IPS-20b (cell line): ENCODE measurements at regions not wholly inside any gene's neighbourhood (a gene's known extent, or its start where the extent isn't known, plus 50 kb on each side); places are given as distances from the start of the nearest gene placed in this dataset.
A peak's percentile ranks its signal among the peaks of the same experiment; 100 is the strongest.
"Not testable (repeated sequence)": the region's sequence is repeated elsewhere in the genome, so short reads cannot be mapped to it uniquely, and the experiment has no call there.

Source experiments
- H3K27ac ChIP-seq: one replicate; pipeline ENCODE4 v1.5.1; 2013; ENCODE audit warnings: low read length
- H3K27me3 ChIP-seq: 2 replicates; pipeline ENCODE4 v1.6.1; 2013; ENCODE audit warnings: mild to moderate bottlenecking, low read length, inconsistent platforms; ENCODE audit not compliant: insufficient read depth
- H3K36me3 ChIP-seq: 2 replicates; pipeline ENCODE4 v1.6.1; 2013; ENCODE audit warnings: low read depth, mild to moderate bottlenecking, inconsistent platforms, low read length, moderate library complexity; ENCODE audit not compliant: insufficient read depth
- H3K4me1 ChIP-seq: 2 replicates; pipeline ENCODE4 v1.6.1; 2013; ENCODE audit warnings: mild to moderate bottlenecking, control low read depth, inconsistent platforms, low read length, moderate library complexity; ENCODE audit not compliant: insufficient read depth
- H3K4me3 ChIP-seq: 2 replicates; pipeline ENCODE4 v1.5.1; 2013; ENCODE audit warnings: mild to moderate bottlenecking, low read length, inconsistent platforms
- H3K9ac ChIP-seq: 2 replicates; pipeline ENCODE4 v1.6.1; 2013; ENCODE audit warnings: low read depth, mild to moderate bottlenecking, inconsistent platforms, low read length, moderate library complexity
- H3K9me3 ChIP-seq: 2 replicates; pipeline ENCODE4 v1.6.1; 2013; ENCODE audit warnings: mild to moderate bottlenecking, low read depth, low read length, inconsistent platforms; ENCODE audit not compliant: insufficient read depth

DNA sequence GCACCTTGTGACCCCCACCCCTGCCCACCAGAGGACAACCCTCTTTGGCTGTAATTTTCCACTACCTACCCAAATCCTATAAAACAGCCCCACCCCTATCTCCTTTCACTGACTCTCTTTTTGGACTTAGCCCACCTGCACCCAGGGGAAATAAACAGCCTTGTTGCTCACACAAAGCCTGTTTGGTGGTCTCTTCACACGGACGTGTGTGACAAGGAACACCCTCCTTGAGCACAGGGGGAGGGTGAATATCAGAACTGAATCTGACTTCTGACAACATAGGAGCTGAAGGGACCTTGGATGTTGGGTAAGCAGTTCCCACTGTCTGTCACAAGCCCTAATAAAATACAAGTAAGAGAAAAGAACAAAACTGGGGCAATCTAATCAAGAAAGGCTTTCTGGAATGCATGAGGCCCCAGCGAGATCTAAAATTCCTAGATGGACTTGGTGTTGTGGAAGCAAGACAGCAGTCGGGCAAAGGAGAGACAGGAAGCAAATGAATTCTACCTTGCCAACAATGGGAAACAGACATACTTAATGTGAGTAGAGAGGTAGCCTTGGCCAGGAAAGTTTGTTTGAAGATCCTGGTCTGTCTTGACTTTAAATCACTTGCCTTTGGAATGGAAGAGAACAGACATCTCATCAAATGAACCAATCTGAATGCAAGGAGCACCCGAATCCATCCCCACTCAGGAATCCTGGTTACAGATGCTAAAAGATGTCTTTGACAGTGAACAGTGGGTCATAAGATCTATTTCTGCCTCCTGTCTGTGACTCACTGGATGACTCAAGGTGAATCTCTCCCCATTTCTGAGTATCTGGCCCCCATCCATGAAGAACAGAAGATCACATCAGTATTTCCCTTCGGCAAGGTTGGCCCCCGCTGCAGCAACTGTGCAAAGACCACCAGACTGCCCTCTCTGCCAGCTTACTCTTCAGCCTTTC, 53.3 kb downstream of the OLFML3 start:
- peak overlapping the region; percentile 87 for H3K27ac ChIP-seq
- H3K9ac ChIP-seq = peak overlapping the region; percentile 70
- peak overlapping the region; percentile 64 for H3K4me3 ChIP-seq
- no peaks in the 10 kb centered on the region for H3K27me3 ChIP-seq
- no peaks in the 10 kb centered on the region for H3K9me3 ChIP-seq
- H3K36me3 ChIP-seq = no peaks in the 10 kb centered on the region
- peaks cover 48% of the 10 kb centered on the region for H3K4me1 ChIP-seq

DNA sequence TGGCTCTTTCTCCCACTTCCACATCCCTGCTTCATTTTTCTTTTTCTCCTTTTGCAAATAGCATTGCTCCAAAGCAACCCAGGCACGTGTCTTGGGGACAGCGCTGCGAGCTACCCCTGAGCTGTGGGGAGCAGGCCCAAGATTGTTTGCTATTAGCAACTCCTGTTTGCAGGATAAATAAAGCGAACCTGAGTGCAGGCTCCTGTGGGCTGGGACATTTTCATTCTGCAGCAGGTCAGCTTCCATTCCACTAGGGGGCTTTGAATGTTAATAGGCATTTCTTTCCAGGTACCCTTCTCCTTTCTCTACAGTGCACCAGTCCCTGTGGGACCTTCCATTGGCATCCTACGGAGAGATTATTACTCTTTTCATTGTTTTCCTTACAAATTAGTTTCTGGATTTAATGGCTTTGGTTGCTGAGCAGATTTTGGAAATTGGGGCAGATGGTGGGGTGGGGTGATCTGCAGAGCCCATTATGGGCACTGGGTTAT, 54.0 kb downstream of the OLFML3 start:
- Histone ChIP-seq H3K9ac (peak overlapping the region; percentile 70), H3K27me3 (no peaks in the 10 kb centered on the region), H3K36me3 (no peaks in the 10 kb centered on the region), H3K9me3 (no peaks in the 10 kb centered on the region), H3K4me1 (peaks cover 56% of the 10 kb centered on the region), H3K27ac (peak overlapping the region; percentile 87), H3K4me3 (peak overlapping the region; percentile 64)

DNA sequence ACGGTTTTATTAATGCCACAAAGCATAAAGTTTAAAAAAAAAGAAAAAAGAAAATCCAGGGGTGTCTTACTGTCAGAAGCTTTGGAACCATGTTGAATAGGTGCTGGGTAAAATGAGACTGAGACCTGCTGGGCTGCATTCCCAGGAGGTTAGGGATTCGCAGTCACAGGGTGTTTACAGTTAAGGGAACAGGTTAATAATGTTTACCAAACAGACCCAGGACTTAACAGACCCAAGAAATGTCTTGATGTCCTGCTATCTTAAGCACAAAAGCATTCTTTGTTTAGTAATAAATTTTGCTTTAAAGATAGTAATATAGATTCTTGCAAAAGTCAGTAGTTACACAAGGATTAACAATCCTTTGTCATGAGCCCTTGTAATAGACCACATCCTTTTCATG, 54.7 kb downstream of the OLFML3 start:
- Histone ChIP-seq H3K4me3 (peak overlapping the region; percentile 59), H3K4me1 (peaks cover 61% of the 10 kb centered on the region), H3K9me3 (no peaks in the 10 kb centered on the region)

DNA sequence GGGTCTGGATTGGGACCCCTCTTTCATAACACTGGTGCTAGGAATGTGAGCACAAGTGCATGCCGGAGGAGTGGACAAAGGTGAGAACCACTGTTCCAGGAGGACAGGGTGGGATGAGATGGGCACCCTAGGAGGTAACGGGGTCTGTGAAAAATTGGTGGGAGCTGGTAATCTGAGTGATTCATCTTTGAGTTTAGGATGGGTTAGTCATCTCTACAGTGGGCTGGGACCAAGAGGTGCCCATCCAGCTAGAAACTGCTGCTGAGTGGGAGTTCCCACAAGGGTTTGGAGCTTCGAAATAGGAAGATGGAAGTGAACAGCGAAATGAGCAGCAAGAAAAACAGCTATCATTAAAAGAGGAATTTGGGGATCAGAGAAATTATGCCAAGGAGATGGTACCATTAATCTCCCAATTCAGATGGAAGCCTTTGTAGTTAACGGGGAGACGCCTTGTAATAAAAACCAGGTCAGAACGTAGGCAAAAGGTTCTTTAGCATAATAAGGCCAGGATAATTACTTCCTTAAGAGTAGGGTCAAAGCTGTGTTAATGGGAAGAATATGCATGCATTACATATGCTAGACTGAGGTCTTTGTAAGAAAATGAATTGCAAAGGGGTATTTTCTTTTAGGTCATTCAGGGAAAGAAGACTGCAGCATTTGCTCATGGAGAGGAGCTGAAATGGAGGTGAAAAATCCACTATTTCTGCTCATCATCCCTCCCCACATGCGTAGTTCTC, 55.5 kb downstream of the OLFML3 start:
- H3K9ac ChIP-seq = peak overlapping the region; percentile 70
- H3K9me3 ChIP-seq = no peaks in the 10 kb centered on the region
- peaks cover 66% of the 10 kb centered on the region for H3K4me1 ChIP-seq
- peak overlapping the region; percentile 87 for H3K27ac ChIP-seq
- no peaks in the 10 kb centered on the region for H3K27me3 ChIP-seq
- H3K4me3 ChIP-seq = peak overlapping the region; percentile 59
- H3K36me3 ChIP-seq = no peaks in the 10 kb centered on the region

More for the DNA sequence above, 54.7 kb downstream of the OLFML3 start:
- Histone ChIP-seq H3K9ac (peak overlapping the region; percentile 70), H3K27ac (peak overlapping the region; percentile 87), H3K36me3 (no peaks in the 10 kb centered on the region), H3K27me3 (no peaks in the 10 kb centered on the region)

DNA sequence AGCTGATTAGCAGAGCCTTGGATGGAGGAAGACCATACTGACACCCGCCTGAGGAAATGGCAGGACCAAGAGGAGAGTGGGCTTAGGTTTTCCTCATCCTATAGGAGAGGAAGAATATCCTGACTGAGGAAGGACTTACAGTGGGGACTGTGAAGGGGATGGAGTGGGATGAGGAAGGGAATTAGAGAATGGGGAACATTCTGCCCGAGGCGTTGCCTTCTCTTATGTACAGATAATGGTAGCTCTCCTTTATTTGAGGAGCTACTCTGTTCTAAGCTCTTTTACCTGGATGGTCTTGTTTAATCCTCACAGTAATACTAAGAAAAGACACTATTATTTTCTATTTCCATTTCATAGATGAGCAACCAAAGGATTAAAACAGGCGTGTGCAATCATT, 56.0 kb downstream of the OLFML3 start:
- H3K27me3 ChIP-seq = no peaks in the 10 kb centered on the region
- peak overlapping the region; percentile 87 for H3K27ac ChIP-seq
- H3K4me3 ChIP-seq = peak overlapping the region; percentile 59
- H3K4me1 ChIP-seq = peaks cover 66% of the 10 kb centered on the region
- H3K9me3 ChIP-seq = no peaks in the 10 kb centered on the region
- no peaks in the 10 kb centered on the region for H3K36me3 ChIP-seq
- H3K9ac ChIP-seq = peak overlapping the region; percentile 70

DNA sequence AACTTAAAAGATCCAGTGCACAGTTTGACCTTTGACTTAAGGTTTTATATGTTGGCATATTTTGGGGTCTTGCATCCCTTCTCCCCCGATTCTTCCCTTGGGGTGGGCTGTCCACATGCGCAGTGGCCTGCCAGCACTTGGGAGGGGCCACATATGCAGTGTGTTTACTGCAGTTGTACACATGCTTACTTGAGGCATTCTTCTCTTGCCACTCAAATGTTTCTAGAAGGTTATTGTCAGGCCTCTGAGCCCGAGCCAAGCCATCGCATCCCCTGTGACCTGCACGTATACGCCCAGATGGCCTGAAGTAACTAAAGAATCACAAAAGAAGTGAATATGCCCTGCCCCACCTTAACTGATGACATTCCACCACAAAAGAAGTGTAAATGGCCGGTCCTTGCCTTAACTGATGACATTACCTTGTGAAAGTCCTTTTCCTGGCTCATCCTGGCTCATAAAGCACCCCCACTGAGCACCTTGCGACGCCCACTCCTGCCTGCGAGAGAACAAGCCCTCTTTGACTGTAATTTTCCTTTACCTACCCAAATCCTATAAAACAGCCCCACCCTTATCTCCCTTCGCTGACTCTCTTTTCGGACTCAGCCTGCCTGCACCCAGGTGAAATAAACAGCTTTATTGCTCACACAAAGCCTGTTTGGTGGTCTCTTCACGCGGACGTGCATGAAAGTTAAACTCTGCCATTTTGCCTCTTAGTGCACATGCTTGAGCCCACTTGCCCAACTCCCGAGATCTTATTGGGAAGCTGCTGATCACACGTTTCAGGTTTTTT, 57.8 kb downstream of the OLFML3 start:
- H3K9me3 ChIP-seq, H3K27me3 ChIP-seq, H3K36me3 ChIP-seq: not testable (repeated sequence)
- Histone ChIP-seq H3K4me1 (peaks cover 62% of the 10 kb centered on the region), H3K9ac (peak overlapping the region; percentile 82), H3K27ac (peak overlapping the region; percentile 91), H3K4me3 (peak overlapping the region; percentile 38; the same call in 1 of the 2 replicates)

DNA sequence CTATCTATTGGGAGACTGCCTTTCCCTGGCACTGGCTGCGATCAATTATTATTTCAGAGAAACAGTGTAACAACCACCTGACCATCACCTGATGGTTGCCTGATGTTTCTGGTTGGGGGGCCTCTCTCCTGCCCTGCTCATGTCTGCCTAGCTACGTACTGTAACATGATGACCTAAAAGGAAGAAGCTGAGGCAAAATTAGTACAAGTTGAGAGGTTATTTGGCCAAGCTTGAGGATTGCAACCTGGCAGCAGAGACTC, 58.3 kb downstream of the OLFML3 start:
- peaks cover 58% of the 10 kb centered on the region for H3K4me1 ChIP-seq
- no peaks in the 10 kb centered on the region for H3K9me3 ChIP-seq
- H3K9ac ChIP-seq = peak overlapping the region; percentile 82
- H3K27me3 ChIP-seq = no peaks in the 10 kb centered on the region
- H3K4me3 ChIP-seq = peak overlapping the region; percentile 38
- peak overlapping the region; percentile 89 for H3K27ac ChIP-seq
- H3K36me3 ChIP-seq = no peaks in the 10 kb centered on the region

DNA sequence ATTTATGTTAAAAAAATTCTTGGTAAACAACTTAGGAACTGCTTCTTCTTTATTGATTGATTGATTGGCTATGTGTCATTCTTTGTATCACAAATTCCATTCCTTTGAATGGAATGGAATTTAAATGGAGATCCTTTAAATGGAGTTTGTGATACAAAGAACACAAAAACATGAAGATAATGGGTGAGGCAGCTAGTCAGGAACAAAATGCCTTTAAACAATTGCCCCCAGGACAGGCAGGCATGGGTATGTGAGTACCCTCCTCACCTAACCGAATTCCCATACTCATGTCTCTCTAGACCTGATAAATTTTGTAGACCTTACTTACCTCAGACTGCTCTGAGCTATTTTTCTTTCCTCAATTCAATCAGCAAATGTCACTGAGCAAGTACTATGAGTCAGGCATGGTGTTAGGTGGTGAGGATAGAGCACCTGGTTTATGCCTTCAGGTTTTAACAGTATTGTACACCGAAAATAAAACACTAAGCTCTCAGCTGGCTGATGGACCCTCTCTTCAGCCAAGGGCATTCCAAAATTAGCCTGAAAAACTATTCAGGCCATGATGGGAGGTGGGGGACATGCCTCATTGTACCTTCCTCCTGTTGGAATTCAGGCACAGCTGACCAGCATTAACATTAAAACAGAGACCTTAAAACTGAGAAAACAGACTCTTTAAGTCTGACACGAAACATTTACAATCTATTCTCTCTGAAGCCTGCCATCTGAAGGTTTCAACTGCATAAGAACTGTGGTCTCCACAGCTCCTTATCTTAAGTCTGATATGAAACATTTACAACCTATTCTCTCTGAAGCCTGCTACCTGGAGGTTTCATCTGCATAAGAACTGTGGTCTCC, 58.9 kb downstream of the OLFML3 start:
- no peaks in the 10 kb centered on the region for H3K27me3 ChIP-seq
- H3K36me3 ChIP-seq = no peaks in the 10 kb centered on the region
- peak overlapping the region; percentile 89 for H3K27ac ChIP-seq
- peaks cover 52% of the 10 kb centered on the region for H3K4me1 ChIP-seq
- peak overlapping the region; percentile 82 for H3K9ac ChIP-seq
- H3K9me3 ChIP-seq = no peaks in the 10 kb centered on the region
- peak overlapping the region; percentile 38 for H3K4me3 ChIP-seq
